Stimulated activated memory B cell treated with anti-CD40 and anti-IgM and Interleukin-4, amounts not matched to agents 10 μg/mL and 1 μg/mL and 100 μg/mL, for 72 hours (primary cell): ENCODE measurements at regions not wholly inside any gene's neighbourhood (a gene's known extent, or its start where the extent isn't known, plus 50 kb on each side); places are given as distances from the start of the nearest gene placed in this dataset.

Source experiments
- ATAC-seq: fragments of 150-1000 bp; cut with Tn5 transposase; 2 replicates; pipeline ENCODE4 v1.10.0; 2021
- H3K27ac Mint-ChIP-seq: one replicate; pipeline ENCODE4 v1.8.0; 2022; ENCODE audit warnings: mild to moderate bottlenecking, mixed read lengths
- H3K27me3 Mint-ChIP-seq: one replicate; pipeline ENCODE4 v1.8.0; 2022; ENCODE audit warnings: mixed read lengths
- H3K36me3 Mint-ChIP-seq: one replicate; pipeline ENCODE4 v1.8.0; 2022; ENCODE audit warnings: mixed read lengths
- H3K4me1 Mint-ChIP-seq: one replicate; pipeline ENCODE4 v1.8.0; 2022; ENCODE audit warnings: mixed read lengths
- H3K4me3 Mint-ChIP-seq: one replicate; pipeline ENCODE4 v1.8.0; 2022; ENCODE audit warnings: mild to moderate bottlenecking, moderate library complexity, mixed read lengths
- H3K9me3 Mint-ChIP-seq: one replicate; pipeline ENCODE4 v1.8.0; 2022; ENCODE audit warnings: mixed read lengths

DNA sequence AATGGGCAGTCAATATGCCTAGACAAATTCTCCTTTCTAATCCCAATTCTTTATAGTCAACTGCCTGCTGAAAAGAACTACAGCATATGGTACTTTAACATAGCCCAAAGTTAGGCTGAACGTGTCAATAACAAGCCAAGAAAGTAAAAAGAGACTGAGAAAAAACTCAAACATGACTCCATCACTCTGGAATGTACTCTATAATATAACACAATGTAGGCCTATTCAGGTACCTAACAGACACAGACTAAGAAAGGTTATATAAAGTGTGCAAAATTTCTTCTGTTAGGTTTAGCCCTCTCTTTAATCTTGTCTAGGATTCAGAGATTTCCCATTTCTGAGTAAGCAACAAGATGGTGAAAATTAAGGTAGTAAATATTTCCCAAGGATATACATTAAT lies 209.7 kb upstream of the PRR16 start:
- H3K27ac Mint-ChIP-seq: no peak overlapping the region
- no peaks in the 10 kb centered on the region for H3K27me3 Mint-ChIP-seq
- no peak for ATAC-seq
- no peaks in the 10 kb centered on the region for H3K4me1 Mint-ChIP-seq
- H3K4me3 Mint-ChIP-seq: no peak overlapping the region
- H3K9me3 Mint-ChIP-seq: no peaks in the 10 kb centered on the region
- H3K36me3 Mint-ChIP-seq: no peaks in the 10 kb centered on the region

DNA sequence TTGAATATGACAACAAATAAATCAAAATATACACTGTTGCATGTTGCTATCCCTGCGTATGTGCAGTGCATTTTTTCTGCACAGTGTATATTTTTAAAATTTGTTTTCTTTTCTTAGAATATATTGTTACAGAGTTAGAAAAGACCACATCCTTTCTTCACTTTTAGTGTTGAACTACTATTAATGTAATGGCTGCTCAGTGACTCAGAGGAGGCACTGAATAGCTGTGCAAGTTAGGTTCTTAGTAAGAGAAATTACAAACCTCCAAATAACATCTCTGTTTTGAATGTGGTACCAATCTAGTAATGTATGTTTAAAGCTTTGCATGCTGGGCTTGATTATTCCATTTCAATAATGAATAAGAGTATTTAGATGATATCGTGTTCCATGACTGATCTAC lies 208.9 kb upstream of the PRR16 start:
- Mint-ChIP-seq H3K4me3 (no peak overlapping the region), H3K36me3 (no peaks in the 10 kb centered on the region), H3K27me3 (no peaks in the 10 kb centered on the region), H3K9me3 (no peaks in the 10 kb centered on the region), H3K4me1 (no peaks in the 10 kb centered on the region), H3K27ac (no peak overlapping the region)
- no peak for ATAC-seq

DNA sequence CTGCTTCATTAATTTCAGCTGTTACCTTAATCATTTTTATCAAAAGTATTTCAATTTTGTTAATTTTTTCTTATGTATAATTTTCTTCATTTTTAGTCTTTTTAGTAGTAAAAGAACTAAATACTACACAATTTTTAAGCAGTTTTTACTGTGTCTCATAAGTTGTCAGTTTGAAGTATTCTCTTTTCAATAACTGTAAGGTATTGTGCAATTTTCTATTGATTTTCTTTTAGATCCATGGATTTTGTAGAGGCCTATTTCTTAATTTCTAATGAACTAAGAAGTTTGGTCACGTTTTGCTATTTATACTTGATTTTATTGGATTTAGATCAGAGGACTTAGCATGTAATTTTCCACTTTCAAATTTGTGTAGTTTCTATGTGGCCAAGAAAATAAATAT lies 207.7 kb upstream of the PRR16 start:
- H3K27ac Mint-ChIP-seq: no peak overlapping the region
- H3K36me3 Mint-ChIP-seq: no peaks in the 10 kb centered on the region
- H3K27me3 Mint-ChIP-seq: no peaks in the 10 kb centered on the region
- no peak for ATAC-seq
- no peaks in the 10 kb centered on the region for H3K9me3 Mint-ChIP-seq
- no peaks in the 10 kb centered on the region for H3K4me1 Mint-ChIP-seq
- H3K4me3 Mint-ChIP-seq: no peak overlapping the region

DNA sequence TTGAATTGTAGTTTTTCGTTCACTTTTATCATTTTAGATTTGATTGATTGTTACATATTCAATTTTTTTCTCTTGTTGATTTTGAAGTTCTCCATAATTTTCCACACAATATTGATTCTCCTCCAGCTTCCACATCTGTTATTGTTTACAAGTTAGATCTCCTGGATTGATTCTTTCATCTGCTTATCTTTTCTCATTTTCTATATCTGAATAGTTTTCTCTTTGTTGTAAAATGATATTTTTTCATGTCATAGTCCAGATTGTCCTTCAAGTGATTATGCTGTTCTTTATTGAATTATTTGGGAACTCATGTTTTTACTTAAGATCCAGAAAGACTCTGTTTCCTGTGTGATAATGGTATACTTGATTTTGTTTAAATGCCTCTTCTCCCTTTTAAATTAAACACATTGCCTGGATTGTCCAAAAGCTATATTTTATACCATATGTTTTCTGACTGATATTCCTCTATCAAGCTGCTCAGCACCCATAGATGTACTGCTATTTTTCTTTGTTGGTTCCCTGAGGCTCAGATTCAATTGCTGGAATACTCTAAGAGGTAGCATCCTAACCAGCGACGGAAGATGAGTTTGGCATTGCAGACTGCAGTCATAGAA lies 206.6 kb upstream of the PRR16 start:
- Mint-ChIP-seq H3K4me1 (no peaks in the 10 kb centered on the region), H3K4me3 (no peak overlapping the region), H3K27ac (no peak overlapping the region), H3K27me3 (no peaks in the 10 kb centered on the region), H3K36me3 (no peaks in the 10 kb centered on the region), H3K9me3 (no peaks in the 10 kb centered on the region)
- no peak for ATAC-seq

DNA sequence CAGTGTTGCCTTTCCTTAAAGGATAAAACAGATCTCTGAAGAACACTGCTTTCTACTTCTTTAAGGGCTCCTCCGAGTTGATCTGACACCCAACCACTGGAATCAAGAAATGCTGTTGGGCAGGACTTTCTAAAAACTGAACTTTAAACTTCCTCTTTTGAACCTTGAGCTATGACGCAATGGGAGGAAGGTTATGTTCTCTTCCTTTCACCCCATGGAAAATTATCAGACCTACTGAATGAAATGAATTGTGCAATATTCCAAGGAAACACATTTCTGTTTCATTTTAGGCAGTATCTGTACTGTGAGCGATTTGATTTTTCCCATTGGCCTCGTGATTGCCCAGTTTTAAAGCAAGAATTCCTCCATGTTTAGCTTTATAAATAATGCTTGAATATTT lies 206.0 kb upstream of the PRR16 start:
- Mint-ChIP-seq H3K4me3 (no peak overlapping the region), H3K4me1 (no peaks in the 10 kb centered on the region), H3K9me3 (no peaks in the 10 kb centered on the region), H3K27me3 (no peaks in the 10 kb centered on the region), H3K36me3 (no peaks in the 10 kb centered on the region), H3K27ac (no peak overlapping the region)
- ATAC-seq: peak; percentile 53

DNA sequence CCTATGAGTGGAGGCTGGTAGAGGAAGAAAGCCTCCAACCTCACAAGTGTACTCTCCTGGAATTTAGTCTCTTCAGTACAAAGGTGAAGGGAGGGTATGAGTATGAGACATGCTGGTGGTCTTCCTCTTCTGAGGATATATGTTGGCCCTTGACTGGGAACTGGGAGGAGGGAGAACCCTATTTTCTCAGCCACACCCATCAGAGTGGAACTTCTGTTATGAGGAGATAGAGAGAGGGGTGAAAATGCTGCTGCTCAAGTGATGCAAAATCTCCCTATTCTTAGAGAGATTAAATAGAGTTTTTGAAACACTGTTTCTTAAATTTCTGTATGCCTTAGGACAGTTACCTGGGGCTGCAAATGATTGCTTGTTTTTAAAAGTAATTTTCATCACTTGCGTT lies 203.4 kb upstream of the PRR16 start:
- H3K27me3 Mint-ChIP-seq: peaks cover 9% of the 10 kb centered on the region
- ATAC-seq: peak; percentile 27
- no peak overlapping the region for H3K27ac Mint-ChIP-seq
- H3K4me3 Mint-ChIP-seq: no peak overlapping the region
- H3K4me1 Mint-ChIP-seq: no peaks in the 10 kb centered on the region
- H3K9me3 Mint-ChIP-seq: no peaks in the 10 kb centered on the region
- no peaks in the 10 kb centered on the region for H3K36me3 Mint-ChIP-seq

DNA sequence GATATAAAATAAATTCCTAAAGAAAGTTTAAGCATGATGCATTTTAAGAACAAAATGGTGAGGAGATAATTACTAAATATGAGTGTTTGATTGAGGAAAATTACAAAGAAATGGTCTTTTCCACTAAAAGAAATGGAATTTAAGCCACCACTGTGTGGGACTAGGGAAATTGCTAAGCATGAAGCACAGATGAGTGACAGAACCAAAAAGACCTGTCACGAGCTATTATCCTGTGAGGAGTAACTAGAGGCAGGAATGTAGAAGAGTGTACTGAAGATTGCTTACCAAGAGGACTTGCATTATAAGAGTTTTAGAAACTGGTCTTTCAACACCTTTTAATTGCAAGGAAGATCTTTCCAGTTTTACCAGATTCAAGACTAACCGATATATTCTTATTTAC lies 193.6 kb upstream of the PRR16 start:
- Mint-ChIP-seq H3K4me1 (no peaks in the 10 kb centered on the region), H3K4me3 (no peak overlapping the region), H3K9me3 (peaks cover 7% of the 10 kb centered on the region), H3K36me3 (no peaks in the 10 kb centered on the region), H3K27ac (no peak overlapping the region), H3K27me3 (peaks cover 9% of the 10 kb centered on the region)
- no peak for ATAC-seq

DNA sequence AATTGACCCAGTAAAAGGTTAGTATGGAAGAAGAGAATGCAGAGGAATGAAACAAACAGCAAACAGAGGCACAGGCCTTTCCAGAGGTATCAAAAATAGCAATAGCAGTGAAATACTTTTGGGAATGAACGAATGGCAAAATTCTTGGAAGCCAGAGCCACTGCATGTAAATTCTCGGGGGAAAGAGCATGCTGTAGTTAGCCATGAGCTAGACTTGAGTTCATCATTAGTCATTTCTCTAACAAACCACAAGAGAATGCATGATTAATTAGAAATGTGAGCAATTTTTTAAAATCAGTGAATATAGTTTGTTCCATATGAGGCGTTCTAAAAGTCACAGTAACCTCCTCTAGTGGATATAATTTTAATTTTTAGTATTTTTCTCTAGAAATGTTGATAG lies 170.3 kb upstream of the PRR16 start:
- no peaks in the 10 kb centered on the region for H3K27me3 Mint-ChIP-seq
- H3K27ac Mint-ChIP-seq: no peak overlapping the region
- no peak overlapping the region for H3K4me3 Mint-ChIP-seq
- no peaks in the 10 kb centered on the region for H3K9me3 Mint-ChIP-seq
- no peak for ATAC-seq
- H3K36me3 Mint-ChIP-seq: no peaks in the 10 kb centered on the region
- no peaks in the 10 kb centered on the region for H3K4me1 Mint-ChIP-seq

DNA sequence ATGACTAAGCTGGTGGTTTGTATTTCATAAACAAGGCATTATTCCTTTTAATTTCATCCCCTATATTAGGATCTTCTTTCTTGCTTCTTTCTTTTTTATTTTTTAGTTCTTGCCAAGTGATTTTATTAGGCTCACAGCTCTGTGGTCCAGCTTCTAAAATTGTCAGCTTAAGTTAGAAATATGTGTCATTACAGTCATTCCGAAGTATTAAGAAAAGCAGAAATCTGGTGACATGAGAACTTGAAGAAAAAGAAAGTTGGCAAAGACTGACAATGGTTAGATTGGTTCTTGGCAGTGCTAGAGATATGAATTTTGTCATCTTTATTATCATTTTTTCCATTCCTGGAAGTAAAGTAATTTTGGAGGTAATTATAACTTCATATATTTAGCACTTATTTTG lies 166.5 kb upstream of the PRR16 start:
- Mint-ChIP-seq H3K36me3 (no peaks in the 10 kb centered on the region), H3K4me3 (no peak overlapping the region), H3K27me3 (no peaks in the 10 kb centered on the region), H3K27ac (no peak overlapping the region), H3K9me3 (no peaks in the 10 kb centered on the region), H3K4me1 (no peaks in the 10 kb centered on the region)
- ATAC-seq: no peak

DNA sequence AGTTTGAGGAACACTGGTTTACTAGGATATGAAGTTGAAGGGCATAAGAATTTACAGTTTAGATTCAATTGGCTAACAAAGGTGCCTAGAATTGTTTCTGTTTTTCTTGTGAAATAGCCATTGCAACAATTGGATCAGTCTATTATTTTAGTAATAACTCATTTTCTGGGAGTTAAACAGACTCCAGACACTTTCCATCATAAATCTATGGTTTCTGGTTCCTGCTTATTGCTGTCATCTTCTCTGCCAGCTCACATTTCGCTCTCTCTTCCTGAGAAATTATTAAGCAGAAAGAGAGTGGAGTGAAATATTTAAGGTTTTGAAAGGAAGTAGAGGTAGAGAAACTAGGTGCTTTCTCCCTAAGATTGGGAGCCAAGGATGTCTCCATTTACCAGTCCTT lies 165.1 kb upstream of the PRR16 start:
- ATAC-seq: no peak

DNA sequence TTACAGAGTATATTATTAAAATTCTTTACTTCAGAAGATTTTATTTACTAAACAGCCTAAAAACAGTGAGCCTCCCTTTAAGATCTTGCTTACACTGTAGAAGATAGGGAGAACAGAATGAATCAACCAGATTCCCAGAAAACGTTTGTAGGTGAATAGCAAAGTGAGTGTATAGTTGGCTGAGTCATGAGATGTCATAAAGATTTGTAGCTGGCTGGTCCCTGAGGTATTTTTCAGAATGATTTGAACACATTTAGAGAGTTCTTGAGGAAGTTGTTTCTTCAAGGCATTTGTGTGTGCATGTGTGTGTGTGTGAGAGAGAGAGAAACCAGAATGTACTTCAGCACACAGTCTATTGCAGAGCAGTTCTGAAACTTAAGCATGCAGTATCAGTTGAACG lies 159.4 kb upstream of the PRR16 start:
- H3K36me3 Mint-ChIP-seq: no peaks in the 10 kb centered on the region
- no peak for ATAC-seq
- H3K4me1 Mint-ChIP-seq: no peaks in the 10 kb centered on the region
- no peak overlapping the region for H3K27ac Mint-ChIP-seq
- H3K27me3 Mint-ChIP-seq: no peaks in the 10 kb centered on the region
- H3K4me3 Mint-ChIP-seq: no peak overlapping the region
- no peaks in the 10 kb centered on the region for H3K9me3 Mint-ChIP-seq

More for the DNA sequence above, 165.1 kb upstream of the PRR16 start:
- no peak overlapping the region for H3K27ac Mint-ChIP-seq
- H3K4me1 Mint-ChIP-seq: no peaks in the 10 kb centered on the region
- no peaks in the 10 kb centered on the region for H3K9me3 Mint-ChIP-seq
- H3K4me3 Mint-ChIP-seq: no peak overlapping the region
- no peaks in the 10 kb centered on the region for H3K36me3 Mint-ChIP-seq
- no peaks in the 10 kb centered on the region for H3K27me3 Mint-ChIP-seq

DNA sequence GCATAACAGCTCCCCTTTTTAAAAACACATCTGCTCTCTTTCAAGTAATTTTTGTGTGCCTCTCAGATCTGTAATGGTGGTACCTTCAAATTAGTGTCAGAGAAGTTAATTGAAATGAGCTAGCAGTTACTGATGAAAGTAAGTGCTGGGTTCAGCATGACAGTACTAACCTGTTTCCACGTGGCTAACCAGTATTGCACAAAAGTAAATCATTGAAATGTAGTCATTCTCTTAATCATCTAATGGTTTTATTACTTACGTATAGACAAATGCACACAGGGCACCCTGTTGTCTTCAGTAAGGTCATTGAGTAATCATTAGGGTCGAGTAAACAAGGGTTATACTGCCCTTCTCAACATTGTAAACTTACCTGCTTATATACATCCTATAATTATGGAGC lies 157.8 kb upstream of the PRR16 start:
- ATAC-seq: no peak
- Mint-ChIP-seq H3K27me3 (no peaks in the 10 kb centered on the region), H3K36me3 (no peaks in the 10 kb centered on the region), H3K27ac (no peak overlapping the region), H3K9me3 (no peaks in the 10 kb centered on the region), H3K4me1 (no peaks in the 10 kb centered on the region), H3K4me3 (no peak overlapping the region)

DNA sequence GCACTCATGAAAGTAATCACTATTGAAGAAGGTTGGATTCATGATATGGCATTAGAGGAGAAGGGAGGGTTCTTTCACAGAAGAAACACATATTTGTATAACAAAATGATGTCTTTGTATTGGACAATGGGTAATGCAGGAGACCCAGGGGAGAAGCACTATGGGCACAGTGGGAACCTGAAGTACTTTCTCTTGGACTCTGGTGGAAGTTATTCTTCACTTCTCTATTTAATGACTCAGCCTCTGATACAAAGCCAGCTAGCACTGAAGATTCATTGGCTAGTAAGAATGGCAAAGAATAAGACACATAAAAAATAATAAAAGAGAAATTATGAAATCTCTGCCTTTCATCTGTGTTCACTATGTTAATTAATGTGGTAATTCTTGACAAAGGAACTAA lies 149.9 kb upstream of the PRR16 start:
- Mint-ChIP-seq H3K27ac (no peak overlapping the region), H3K4me1 (no peaks in the 10 kb centered on the region), H3K36me3 (no peaks in the 10 kb centered on the region), H3K9me3 (peaks cover 8% of the 10 kb centered on the region), H3K4me3 (no peak overlapping the region), H3K27me3 (no peaks in the 10 kb centered on the region)
- ATAC-seq: no peak

DNA sequence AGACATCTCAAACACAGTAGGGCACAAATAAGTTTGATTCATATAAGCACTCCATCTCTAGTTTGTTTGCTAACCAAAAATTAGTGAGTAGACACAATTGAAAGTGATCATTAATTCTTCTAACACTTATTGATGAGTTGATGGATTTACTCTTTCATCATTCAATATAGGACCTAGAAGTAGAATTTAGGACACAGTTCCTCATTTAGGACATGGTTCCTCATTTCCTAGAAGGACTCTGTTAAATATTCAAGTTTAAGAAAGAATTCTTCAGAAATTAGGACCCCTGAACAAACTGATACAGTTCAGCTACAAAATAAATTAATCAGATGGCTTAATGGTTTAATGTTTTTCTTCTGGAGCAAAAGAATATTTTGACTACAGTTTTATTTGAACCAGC lies 143.5 kb upstream of the PRR16 start:
- Mint-ChIP-seq H3K4me3 (no peak overlapping the region), H3K36me3 (no peaks in the 10 kb centered on the region), H3K4me1 (no peaks in the 10 kb centered on the region), H3K27me3 (no peaks in the 10 kb centered on the region), H3K27ac (no peak overlapping the region), H3K9me3 (peaks cover 9% of the 10 kb centered on the region)
- ATAC-seq: no peak

DNA sequence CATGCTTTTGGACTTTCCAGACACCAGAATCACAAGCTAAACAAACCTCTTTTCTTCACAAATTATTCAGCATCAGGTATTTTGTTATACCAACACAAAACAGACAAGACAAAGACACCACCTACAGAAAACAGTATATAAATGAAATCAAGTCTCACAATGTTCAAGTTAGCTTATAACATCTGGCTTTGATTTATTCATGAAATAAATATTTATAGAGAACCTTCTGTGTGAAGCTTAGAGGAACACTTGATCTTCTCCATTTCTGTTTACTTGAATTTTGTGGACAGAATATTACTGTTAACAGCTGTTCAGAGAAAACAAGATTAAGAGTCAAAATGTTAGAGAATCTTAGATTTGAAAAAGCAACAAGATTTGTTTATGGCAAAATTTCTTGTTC lies 137.4 kb upstream of the PRR16 start:
- H3K27me3 Mint-ChIP-seq: no peaks in the 10 kb centered on the region
- H3K4me3 Mint-ChIP-seq: no peak overlapping the region
- H3K27ac Mint-ChIP-seq: no peak overlapping the region
- H3K9me3 Mint-ChIP-seq: peaks cover 7% of the 10 kb centered on the region
- no peaks in the 10 kb centered on the region for H3K4me1 Mint-ChIP-seq
- no peaks in the 10 kb centered on the region for H3K36me3 Mint-ChIP-seq
- ATAC-seq: no peak

DNA sequence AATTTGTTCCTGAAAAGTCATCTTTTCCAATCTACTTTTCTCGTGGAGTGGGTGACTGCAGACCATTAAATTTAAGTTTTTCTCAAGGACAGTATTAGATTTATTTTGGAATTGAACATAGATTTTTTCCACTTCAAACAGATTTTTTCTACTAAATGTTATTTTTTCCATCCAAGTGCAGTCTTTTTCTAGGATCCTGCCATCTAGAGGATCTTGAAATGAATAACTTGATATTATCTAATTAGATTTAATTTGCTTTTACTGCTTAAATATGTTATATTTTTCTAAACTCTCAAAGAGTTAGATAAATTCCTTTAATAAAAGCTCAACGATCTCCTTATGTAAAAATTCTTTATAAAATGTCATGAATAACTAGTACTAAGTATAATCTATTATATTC lies 136.9 kb upstream of the PRR16 start:
- no peak overlapping the region for H3K4me3 Mint-ChIP-seq
- peaks cover 7% of the 10 kb centered on the region for H3K9me3 Mint-ChIP-seq
- ATAC-seq: no peak
- H3K27me3 Mint-ChIP-seq: no peaks in the 10 kb centered on the region
- H3K36me3 Mint-ChIP-seq: no peaks in the 10 kb centered on the region
- no peak overlapping the region for H3K27ac Mint-ChIP-seq
- H3K4me1 Mint-ChIP-seq: no peaks in the 10 kb centered on the region

DNA sequence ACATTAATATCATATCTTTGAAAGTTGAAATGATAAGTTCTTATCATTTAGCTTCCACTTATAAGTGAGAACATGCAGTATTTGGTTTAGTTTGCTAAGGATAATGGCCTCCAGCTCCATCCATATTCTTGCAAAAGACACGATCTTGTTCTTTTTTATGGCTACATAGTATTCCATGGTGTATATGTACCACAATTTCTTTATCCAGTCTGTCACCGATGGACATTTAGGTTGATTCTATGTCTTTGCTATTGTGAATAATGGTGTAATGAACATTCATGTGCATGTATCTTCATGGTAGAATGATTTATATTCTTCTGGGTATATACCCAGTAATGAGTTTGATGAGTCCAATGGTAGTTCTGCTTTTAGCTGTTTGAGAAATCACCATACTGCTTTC lies 135.0 kb upstream of the PRR16 start:
- ATAC-seq: no peak
- H3K27ac Mint-ChIP-seq: no peak overlapping the region
- H3K9me3 Mint-ChIP-seq: peaks cover 7% of the 10 kb centered on the region
- H3K4me1 Mint-ChIP-seq: no peaks in the 10 kb centered on the region
- H3K27me3 Mint-ChIP-seq: no peaks in the 10 kb centered on the region
- no peak overlapping the region for H3K4me3 Mint-ChIP-seq
- H3K36me3 Mint-ChIP-seq: no peaks in the 10 kb centered on the region
